Mesenchymal stem cell (in vitro differentiated cells and primary cell): ENCODE measurements at regions not wholly inside any gene's neighbourhood (a gene's known extent, or its start where the extent isn't known, plus 50 kb on each side); places are given as distances from the start of the nearest gene placed in this dataset.
A peak's percentile ranks its signal among the peaks of the same experiment; 100 is the strongest.

Source experiments
- DNase-seq: peaks from one replicate; pipeline ENCODE4 v3.0.0-alpha.2; 2013
- H2AFZ ChIP-seq: one replicate; pipeline ENCODE4 v1.6.1; 2013; ENCODE audit warnings: low read depth, mild to moderate bottlenecking, control low read depth, inconsistent platforms, low read length, moderate library complexity
- H2AK5ac ChIP-seq: 2 replicates; pipeline ENCODE4 v1.6.1; 2013; ENCODE audit warnings: low read length, moderate library complexity, mild to moderate bottlenecking, inconsistent platforms; ENCODE audit not compliant: severe bottlenecking
- H2BK120ac ChIP-seq: one replicate; pipeline ENCODE4 v1.6.1; 2013; ENCODE audit warnings: low read depth, mild to moderate bottlenecking, inconsistent platforms, low read length, moderate library complexity
- H2BK12ac ChIP-seq, 2 experiments: one replicate each; pipeline ENCODE4 v1.6.1; 2013; ENCODE audit warnings: inconsistent platforms in 2 of 2, low read length in 2 of 2, mild to moderate bottlenecking in 2 of 2, moderate library complexity in 2 of 2, control low read depth in 1 of 2
- H2BK15ac ChIP-seq: one replicate; pipeline ENCODE4 v1.6.1; 2013; ENCODE audit warnings: mild to moderate bottlenecking, low read depth, inconsistent platforms; ENCODE audit not compliant: poor library complexity, severe bottlenecking
- H2BK5ac ChIP-seq: 2 replicates; pipeline ENCODE4 v1.6.1; 2013; ENCODE audit warnings: low read depth, mild to moderate bottlenecking, low read length, control low read depth, inconsistent platforms; ENCODE audit not compliant: poor library complexity, severe bottlenecking
- H3K14ac ChIP-seq, 2 experiments: one replicate each; pipeline ENCODE4 v1.6.1; 2013; ENCODE audit warnings: inconsistent platforms in 2 of 2, low read length in 2 of 2, control low read depth in 1 of 2, mild to moderate bottlenecking in 1 of 2, moderate library complexity in 1 of 2
- H3K18ac ChIP-seq, 2 experiments: one replicate each; pipeline ENCODE4 v1.6.1; 2013; ENCODE audit warnings: inconsistent platforms in 2 of 2, low read length in 2 of 2, control low read depth in 1 of 2, low read depth in 1 of 2, mild to moderate bottlenecking in 1 of 2
- H3K23ac ChIP-seq, 2 experiments: one replicate each; pipeline ENCODE4 v1.6.1; 2013; ENCODE audit warnings: inconsistent platforms in 2 of 2, low read length in 2 of 2, mild to moderate bottlenecking in 2 of 2, moderate library complexity in 2 of 2, control low read depth in 1 of 2
- H3K27ac ChIP-seq: 2 replicates; pipeline ENCODE4 v1.5.1; 2013; ENCODE audit warnings: mild to moderate bottlenecking, moderate library complexity, low read length, control low read depth, inconsistent platforms; ENCODE audit not compliant: poor library complexity, severe bottlenecking
- H3K27me3 ChIP-seq, 2 experiments: 2 replicates each; pipeline versions ENCODE4 v1.6.1 to v1.7.0; 2013; ENCODE audit warnings: low read length in 2 of 2, mild to moderate bottlenecking in 2 of 2, moderate library complexity in 2 of 2, control low read depth in 1 of 2, inconsistent platforms in 1 of 2; ENCODE audit not compliant: control insufficient read depth in 1 of 2, insufficient read depth in 1 of 2
- H3K36me3 ChIP-seq, 2 experiments: 2 replicates each; pipeline versions ENCODE4 v1.6.1 to v1.7.0; 2013; ENCODE audit warnings: low read length in 2 of 2, control low read depth in 1 of 2, inconsistent platforms in 1 of 2, low read depth in 1 of 2, mild to moderate bottlenecking in 1 of 2; ENCODE audit not compliant: insufficient read depth in 2 of 2, control insufficient read depth in 1 of 2
- H3K4ac ChIP-seq, 2 experiments: one replicate each; pipeline ENCODE4 v1.6.1; 2013; ENCODE audit warnings: inconsistent platforms in 2 of 2, low read length in 2 of 2, mild to moderate bottlenecking in 2 of 2, moderate library complexity in 2 of 2, control low read depth in 1 of 2, low read depth in 1 of 2
- H3K4me1 ChIP-seq: 2 replicates; pipeline ENCODE4 v1.6.1; 2013; ENCODE audit warnings: low read depth, low read length, control low read depth; ENCODE audit not compliant: control insufficient read depth, insufficient read depth
- H3K4me2 ChIP-seq: 2 replicates; pipeline ENCODE4 v1.6.1; 2013; ENCODE audit warnings: low read length, mild to moderate bottlenecking, inconsistent platforms; ENCODE audit not compliant: poor library complexity, severe bottlenecking
- H3K4me3 ChIP-seq, 2 experiments: 2 replicates each; pipeline versions ENCODE4 v1.5.1 to v1.7.0; 2013; ENCODE audit warnings: low read length in 2 of 2, mild to moderate bottlenecking in 2 of 2, control low read depth in 1 of 2, low read depth in 1 of 2; ENCODE audit not compliant: insufficient read depth in 1 of 2
- H3K79me1 ChIP-seq: replicated peaks from 2 replicates; pipeline ENCODE4 v1.6.1; 2013; ENCODE audit warnings: mild to moderate bottlenecking, control low read depth, low read length, inconsistent platforms; ENCODE audit not compliant: poor library complexity, severe bottlenecking
- H3K9ac ChIP-seq: 2 replicates; pipeline ENCODE4 v1.7.0; 2013; ENCODE audit warnings: mild to moderate bottlenecking, low read length, moderate library complexity
- H3K9me3 ChIP-seq: 2 replicates; pipeline ENCODE4 v1.7.0; 2013; ENCODE audit warnings: mild to moderate bottlenecking, low read length; ENCODE audit not compliant: control insufficient read depth
- H4K8ac ChIP-seq: one replicate; pipeline ENCODE4 v1.6.1; 2013; ENCODE audit warnings: inconsistent platforms, mild to moderate bottlenecking, low read length, moderate library complexity
- H4K91ac ChIP-seq: one replicate; pipeline ENCODE4 v1.6.1; 2013; ENCODE audit warnings: mild to moderate bottlenecking, low read length, inconsistent platforms
- WGBS: methylation state at CpG from one replicate; pipeline ENCODE4 v1.1.7; 2013; ENCODE audit warnings: mixed read lengths; 5-methylcytosine and 5-hydroxymethylcytosine counted together

DNA sequence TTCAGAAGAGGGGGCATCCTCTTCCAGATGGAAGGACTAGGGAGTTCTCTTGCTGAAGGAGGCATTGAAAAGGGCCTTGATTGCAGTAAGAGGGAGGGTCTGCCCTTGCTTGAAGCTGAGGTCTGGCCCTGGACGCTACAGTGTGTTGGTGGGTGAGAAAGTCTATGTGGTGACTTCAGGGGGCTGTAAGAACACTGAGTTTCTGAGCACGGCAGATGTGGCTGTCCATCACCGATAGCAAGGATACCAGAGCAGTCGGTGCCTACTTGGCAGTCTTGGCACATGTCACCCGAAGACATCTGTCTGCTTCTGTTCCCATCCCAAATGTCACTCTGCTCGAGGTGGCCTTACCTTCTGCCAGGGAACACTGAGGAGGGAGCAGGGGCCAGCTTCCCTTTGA is 631.1 kb upstream of the CFAP20DC start:
- WGBS: 85% methylated on average over 6 of the region's 6 CpGs
- H4K8ac ChIP-seq: no peak overlapping the region
- no peak overlapping the region for H3K4ac ChIP-seq
- no peak overlapping the region for H3K9ac ChIP-seq
- no peak overlapping the region for H2BK120ac ChIP-seq
- no peak overlapping the region for H3K18ac ChIP-seq
- no peak overlapping the region for H2BK5ac ChIP-seq
- no peak overlapping the region for H3K4me3 ChIP-seq
- peak overlapping the region in 1 of 2 experiments; percentile 74 for H3K14ac ChIP-seq
- no peaks in the 10 kb centered on the region for H3K4me1 ChIP-seq
- H2BK12ac ChIP-seq: no peak overlapping the region
- H4K91ac ChIP-seq: no peak overlapping the region
- H3K79me1 ChIP-seq: no peaks in the 10 kb centered on the region
- no peak overlapping the region for H2AFZ ChIP-seq
- no peak overlapping the region for H2BK15ac ChIP-seq
- H3K4me2 ChIP-seq: no peak overlapping the region
- no peaks in the 10 kb centered on the region for H3K9me3 ChIP-seq
- no peaks in the 10 kb centered on the region for H3K27me3 ChIP-seq
- no peak overlapping the region for H3K27ac ChIP-seq
- H3K23ac ChIP-seq: peak overlapping the region in 1 of 2 experiments; percentile 34
- no peak for DNase-seq
- H2AK5ac ChIP-seq: no peak overlapping the region
- H3K36me3 ChIP-seq: no peaks in the 10 kb centered on the region

DNA sequence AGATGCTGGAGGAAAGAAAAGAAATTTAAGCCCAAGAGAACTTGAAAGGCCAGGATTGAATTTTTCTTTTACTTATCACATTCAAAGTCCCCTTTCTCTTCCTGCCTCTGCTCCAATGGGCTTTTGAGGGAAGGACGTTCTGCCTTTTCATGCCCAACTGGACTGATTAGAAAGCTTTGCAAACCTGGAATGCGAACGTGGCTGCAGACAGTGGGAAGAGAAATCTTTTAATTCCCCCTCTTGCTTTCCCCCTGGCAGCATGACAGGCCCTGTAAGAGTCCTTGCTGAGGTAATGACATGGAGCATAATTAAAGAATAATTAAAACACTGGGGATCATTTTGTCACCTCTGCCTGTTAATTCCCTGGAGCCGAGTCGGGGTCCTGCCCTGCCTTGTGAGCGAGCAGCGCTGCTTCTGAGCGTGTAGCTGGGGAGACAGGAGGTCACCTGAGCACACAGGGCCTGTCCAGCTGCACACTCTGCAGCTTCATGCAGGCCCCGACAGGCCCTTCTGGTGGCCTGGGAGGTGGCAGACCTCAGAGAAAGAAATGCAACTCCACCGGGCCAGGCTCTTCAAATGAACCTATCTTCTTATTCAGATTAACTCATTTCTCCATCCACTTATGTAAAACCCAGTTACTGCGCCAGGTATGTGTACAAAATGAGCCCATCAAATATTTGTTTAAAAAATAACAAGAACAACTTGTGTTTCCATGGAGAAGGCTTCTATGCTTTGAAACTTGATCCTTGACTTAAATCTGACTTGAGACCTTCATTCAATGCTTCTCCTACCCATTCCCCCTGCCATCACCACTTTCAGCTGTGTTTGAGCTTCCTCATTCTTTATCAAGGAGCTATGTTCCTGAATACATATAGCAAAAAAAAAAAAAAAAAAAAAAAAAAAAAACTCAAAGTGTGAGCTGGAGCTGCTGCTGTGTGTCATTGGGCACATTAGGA is 628.2 kb upstream of the CFAP20DC start:
- Histone ChIP-seq H2AK5ac (no peak overlapping the region), H3K27me3 (no peaks in the 10 kb centered on the region), H3K27ac (no peak overlapping the region), H2BK120ac (no peak overlapping the region), H3K9me3 (no peaks in the 10 kb centered on the region), H4K91ac (no peak overlapping the region), H3K4ac (no peak overlapping the region), H3K4me1 (no peaks in the 10 kb centered on the region), H3K4me2 (no peak overlapping the region), H3K14ac (no peak overlapping the region), H2BK12ac (no peak overlapping the region), H2BK15ac (no peak overlapping the region), H3K9ac (no peak overlapping the region), H3K4me3 (no peak overlapping the region), H3K36me3 (no peaks in the 10 kb centered on the region), H3K79me1 (no peaks in the 10 kb centered on the region), H3K18ac (no peak overlapping the region), H4K8ac (no peak overlapping the region), H2AFZ (no peak overlapping the region), H3K23ac (no peak overlapping the region), H2BK5ac (no peak overlapping the region)
- WGBS: 90% methylated on average over 10 of the region's 11 CpGs
- DNase-seq: no peak

DNA sequence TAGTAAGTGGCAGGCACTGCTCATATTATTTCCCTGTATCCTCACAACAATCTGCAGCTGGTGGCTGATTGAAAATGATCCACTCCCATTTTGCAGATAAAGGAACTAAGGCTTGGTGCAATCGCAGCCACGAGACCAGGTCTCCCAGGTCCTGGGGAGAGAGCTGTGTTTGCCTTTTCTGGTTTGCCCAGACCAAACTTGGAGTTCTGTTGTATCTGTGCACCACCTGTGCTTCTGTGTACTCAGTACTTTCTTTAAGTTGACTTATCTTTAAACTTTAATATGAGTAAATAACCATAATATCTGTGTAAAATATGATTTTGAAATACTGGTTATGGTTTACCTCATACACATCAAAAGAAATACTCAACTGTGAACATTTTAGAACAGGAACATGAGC is 625.7 kb upstream of the CFAP20DC start:
- no peak overlapping the region for H2AK5ac ChIP-seq

GRCh38 chr3:59663076-59663850 is 613.4 kb upstream of the CFAP20DC start:
- DNase-seq: peak; percentile 29
- no peak overlapping the region for H3K27ac ChIP-seq
- H2BK120ac ChIP-seq: no peak overlapping the region
- H3K4me1 ChIP-seq: no peaks in the 10 kb centered on the region
- 97% methylated on average over 1 of the region's 2 CpGs for WGBS
- H3K79me1 ChIP-seq: no peaks in the 10 kb centered on the region
- no peaks in the 10 kb centered on the region for H3K27me3 ChIP-seq
- H3K14ac ChIP-seq: no peak overlapping the region
- no peak overlapping the region for H2BK15ac ChIP-seq
- H4K8ac ChIP-seq: no peak overlapping the region
- no peak overlapping the region for H2AFZ ChIP-seq
- no peak overlapping the region for H2BK5ac ChIP-seq
- no peak overlapping the region for H4K91ac ChIP-seq
- H3K23ac ChIP-seq: no peak overlapping the region
- no peaks in the 10 kb centered on the region for H3K36me3 ChIP-seq
- H3K4ac ChIP-seq: no peak overlapping the region
- H3K4me2 ChIP-seq: no peak overlapping the region
- H2BK12ac ChIP-seq: peak overlapping the region in 1 of 2 experiments; percentile 7
- no peak overlapping the region for H3K9ac ChIP-seq
- no peak overlapping the region for H3K18ac ChIP-seq
- H2AK5ac ChIP-seq: no peak overlapping the region
- no peaks in the 10 kb centered on the region for H3K9me3 ChIP-seq
- H3K4me3 ChIP-seq: no peak overlapping the region

More for the DNA sequence above, 625.7 kb upstream of the CFAP20DC start:
- H3K9ac ChIP-seq: no peak overlapping the region
- no peak overlapping the region for H3K27ac ChIP-seq
- WGBS: 65% methylated on average over 2 of the region's 2 CpGs
- no peak overlapping the region for H2BK120ac ChIP-seq
- no peak overlapping the region for H3K14ac ChIP-seq
- no peak overlapping the region for H3K4ac ChIP-seq
- H3K79me1 ChIP-seq: no peaks in the 10 kb centered on the region
- no peak overlapping the region for H3K4me2 ChIP-seq
- H3K4me3 ChIP-seq: no peak overlapping the region
- H3K18ac ChIP-seq: no peak overlapping the region
- H4K8ac ChIP-seq: no peak overlapping the region
- H2BK15ac ChIP-seq: no peak overlapping the region
- DNase-seq: no peak
- no peaks in the 10 kb centered on the region for H3K4me1 ChIP-seq
- H3K27me3 ChIP-seq: no peaks in the 10 kb centered on the region
- H2BK12ac ChIP-seq: no peak overlapping the region
- no peak overlapping the region for H4K91ac ChIP-seq
- no peak overlapping the region for H2BK5ac ChIP-seq
- H3K23ac ChIP-seq: no peak overlapping the region
- no peaks in the 10 kb centered on the region for H3K9me3 ChIP-seq
- no peaks in the 10 kb centered on the region for H3K36me3 ChIP-seq
- H2AFZ ChIP-seq: no peak overlapping the region
